Endothelial cell (in vitro differentiated cells): ENCODE measurements at regions not wholly inside any gene's neighbourhood (a gene's known extent, or its start where the extent isn't known, plus 50 kb on each side); places are given as distances from the start of the nearest gene placed in this dataset.

Source experiments
- DNase-seq: peaks from one replicate; pipeline ENCODE4 v3.0.0; 2021; ENCODE audit warnings: low spot score
- H3K27ac Mint-ChIP-seq: one replicate; pipeline ENCODE4 v1.8.0; 2021; ENCODE audit warnings: mixed read lengths, inconsistent platforms; ENCODE audit not compliant: unreplicated experiment
- H3K27me3 Mint-ChIP-seq: one replicate; pipeline ENCODE4 v1.8.0; 2021; ENCODE audit warnings: mild to moderate bottlenecking, moderate library complexity, mixed read lengths, inconsistent platforms; ENCODE audit not compliant: unreplicated experiment
- H3K36me3 Mint-ChIP-seq: one replicate; pipeline ENCODE4 v1.8.0; 2021; ENCODE audit warnings: mild to moderate bottlenecking, low read depth, mixed read lengths, inconsistent platforms; ENCODE audit not compliant: unreplicated experiment
- H3K4me1 Mint-ChIP-seq: one replicate; pipeline ENCODE4 v1.8.0; 2021; ENCODE audit warnings: mild to moderate bottlenecking, mixed read lengths, inconsistent platforms; ENCODE audit not compliant: unreplicated experiment
- H3K4me3 Mint-ChIP-seq: one replicate; pipeline ENCODE4 v1.8.0; 2021; ENCODE audit warnings: mild to moderate bottlenecking, mixed read lengths, inconsistent platforms; ENCODE audit not compliant: unreplicated experiment
- H3K9me3 Mint-ChIP-seq: one replicate; pipeline ENCODE4 v1.8.0; 2021; ENCODE audit warnings: mixed read lengths, inconsistent platforms; ENCODE audit not compliant: unreplicated experiment
- CTCF ChIP-seq: fragments of 200-600 bp; sonication (generic); IDR thresholded peaks from one replicate; pipeline ENCODE4 v1.5.0; 2021; ENCODE audit warnings: antibody characterized with exemption; ENCODE audit not compliant: unreplicated experiment

- Mint-ChIP-seq H3K27me3 (no peaks in the 10 kb centered on the region), H3K27ac (no peak overlapping the region), H3K4me1 (no peaks in the 10 kb centered on the region), H3K4me3 (no peak overlapping the region), H3K36me3 (no peaks in the 10 kb centered on the region), H3K9me3 (no peaks in the 10 kb centered on the region)
- no peak for DNase-seq
- TF ChIP-seq CTCF: no peak
Observed at GRCh38 chr1:163697137-163697536, 375.4 kb downstream of the NUF2 start.

GRCh38 chr1:163701783-163702374 lies 380.1 kb downstream of the NUF2 start:
- no peak for DNase-seq
- H3K27me3 Mint-ChIP-seq: no peaks in the 10 kb centered on the region
- H3K4me1 Mint-ChIP-seq: peaks cover 3% of the 10 kb centered on the region
- no peak overlapping the region for H3K4me3 Mint-ChIP-seq
- H3K9me3 Mint-ChIP-seq: no peaks in the 10 kb centered on the region
- no peak overlapping the region for H3K27ac Mint-ChIP-seq
- no peaks in the 10 kb centered on the region for H3K36me3 Mint-ChIP-seq
- TF ChIP-seq CTCF: no peak

- H3K36me3 Mint-ChIP-seq: no peaks in the 10 kb centered on the region
- peaks cover 5% of the 10 kb centered on the region for H3K4me1 Mint-ChIP-seq
- no peaks in the 10 kb centered on the region for H3K27me3 Mint-ChIP-seq
- no peaks in the 10 kb centered on the region for H3K9me3 Mint-ChIP-seq
- H3K4me3 Mint-ChIP-seq: no peak overlapping the region
- DNase-seq: no peak
- TF ChIP-seq CTCF: no peak
- H3K27ac Mint-ChIP-seq: no peak overlapping the region
Observed at GRCh38 chr1:163703794-163704193, 382.0 kb downstream of the NUF2 start.

- Mint-ChIP-seq H3K9me3 (no peaks in the 10 kb centered on the region), H3K36me3 (no peaks in the 10 kb centered on the region), H3K27ac (no peak overlapping the region), H3K4me1 (peaks cover 5% of the 10 kb centered on the region), H3K4me3 (no peak overlapping the region), H3K27me3 (no peaks in the 10 kb centered on the region)
- DNase-seq: no peak
- TF ChIP-seq CTCF: no peak
Observed at GRCh38 chr1:163706915-163707314, 385.2 kb downstream of the NUF2 start.

- Mint-ChIP-seq H3K9me3 (no peaks in the 10 kb centered on the region), H3K27me3 (no peaks in the 10 kb centered on the region), H3K27ac (no peak overlapping the region), H3K4me3 (no peak overlapping the region), H3K4me1 (peaks cover 5% of the 10 kb centered on the region), H3K36me3 (no peaks in the 10 kb centered on the region)
- DNase-seq: no peak
- no peak for TF ChIP-seq CTCF
Observed at GRCh38 chr1:163709636-163710035, 387.9 kb downstream of the NUF2 start.
